Breast epithelium (tissue), 4 donors: ENCODE measurements at regions not wholly inside any gene's neighbourhood (a gene's known extent, or its start where the extent isn't known, plus 50 kb on each side); places are given as distances from the start of the nearest gene placed in this dataset.

Source experiments
- DNase-seq, 2 donors: peaks; one replicate each; pipeline ENCODE4 v3.0.0-alpha.2; 2019; ENCODE audit warnings: low spot score in 2 of 2
- H3K27ac ChIP-seq, 2 donors: fragments of 200-600 bp; sonication (generic) in 1 of 2; one replicate each; pipeline ENCODE4 v1.5.1; 2016 to 2019; ENCODE audit warnings: mild to moderate bottlenecking in 1 of 2
- H3K27me3 ChIP-seq, 2 donors: fragments of 200-600 bp; sonication (generic) in 1 of 2; one replicate each; pipeline versions ENCODE4 v1.5.1 to v1.6.0; 2017 to 2019; ENCODE audit warnings: control low read depth in 1 of 2, mild to moderate bottlenecking in 1 of 2
- H3K36me3 ChIP-seq: fragments of 200-600 bp; one replicate; pipeline ENCODE4 v1.5.1; 2019
- H3K4me1 ChIP-seq, 2 donors: fragments of 200-600 bp; sonication (generic); one replicate each; pipeline ENCODE4 v1.5.1; 2016 to 2019; ENCODE audit warnings: control low read depth in 1 of 2
- H3K4me3 ChIP-seq, 3 donors: fragments of 200-600 bp; sonication (generic); 1 replicate in 2 of 3; 2 replicates in 1 of 3; pipeline ENCODE4 v1.5.1; 2016 to 2019; ENCODE audit warnings: mild to moderate bottlenecking in 3 of 3, moderate library complexity in 2 of 3
- H3K9me3 ChIP-seq, 2 donors: fragments of 200-600 bp; sonication (generic) in 1 of 2; one replicate each; pipeline ENCODE4 v1.5.1; 2016 to 2019; ENCODE audit warnings: control low read depth in 1 of 2
- POLR2A ChIP-seq: fragments of 450-650 bp; IDR thresholded peaks from one replicate; pipeline ENCODE4 v1.6.1; 2016; ENCODE audit warnings: antibody characterized with exemption, mild to moderate bottlenecking, moderate library complexity
- POLR2AphosphoS5 ChIP-seq, 3 donors: sonication (generic); formaldehyde crosslinking; IDR thresholded peaks; one replicate each; pipeline ENCODE4 v1.6.1; 2017; ENCODE audit warnings: antibody characterized with exemption in 3 of 3
- intact Hi-C: fragments of 100-400 bp; cut with DNase I; formaldehyde crosslinking; loops from one replicate; pipeline ENCODE4 v1.15.1; 2023; ENCODE audit warnings: low total_unique reads
- TF ChIP-seq, protein P1 (sequence below), 3 donors: fragments of 450-650 bp; IDR thresholded peaks; one replicate each; pipeline ENCODE4 v1.5.1; 2016 to 2017; ENCODE audit warnings: antibody characterized with exemption in 3 of 3, mild to moderate bottlenecking in 3 of 3, moderate library complexity in 3 of 3

DNA sequence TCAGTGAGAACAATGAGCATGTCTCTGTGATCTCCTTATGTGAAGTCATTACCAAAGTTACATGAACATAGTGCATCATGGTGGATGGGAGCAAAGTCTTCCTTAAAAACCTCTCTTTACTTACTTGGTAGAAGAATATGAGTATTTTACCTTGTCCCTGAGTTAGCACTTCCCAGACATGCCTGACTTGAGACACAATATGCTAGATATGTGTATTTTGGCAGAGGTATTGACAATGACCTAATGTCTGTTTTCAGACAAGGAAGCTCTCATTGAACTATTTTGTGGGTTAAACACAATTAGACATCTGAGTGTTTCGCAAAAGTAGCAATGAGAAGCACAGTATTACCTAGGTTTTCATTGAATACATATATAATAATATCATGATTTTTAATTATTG is 99.1 kb upstream of the MC4R start:
- intact Hi-C loops, result no loop called here
- Histone ChIP-seq H3K9me3 (no peaks in the 10 kb centered on the region), H3K27ac (no peak overlapping the region), H3K4me3 (no peak overlapping the region), H3K27me3 (no peaks in the 10 kb centered on the region), H3K36me3 (no peaks in the 10 kb centered on the region), H3K4me1 (no peaks in the 10 kb centered on the region)
- no peak for DNase-seq
- TF ChIP-seq POLR2AphosphoS5 (IDR thresholded peaks at IDR 0.05) (no peak), POLR2A (no peak)
- TF ChIP-seq, protein P1, sequence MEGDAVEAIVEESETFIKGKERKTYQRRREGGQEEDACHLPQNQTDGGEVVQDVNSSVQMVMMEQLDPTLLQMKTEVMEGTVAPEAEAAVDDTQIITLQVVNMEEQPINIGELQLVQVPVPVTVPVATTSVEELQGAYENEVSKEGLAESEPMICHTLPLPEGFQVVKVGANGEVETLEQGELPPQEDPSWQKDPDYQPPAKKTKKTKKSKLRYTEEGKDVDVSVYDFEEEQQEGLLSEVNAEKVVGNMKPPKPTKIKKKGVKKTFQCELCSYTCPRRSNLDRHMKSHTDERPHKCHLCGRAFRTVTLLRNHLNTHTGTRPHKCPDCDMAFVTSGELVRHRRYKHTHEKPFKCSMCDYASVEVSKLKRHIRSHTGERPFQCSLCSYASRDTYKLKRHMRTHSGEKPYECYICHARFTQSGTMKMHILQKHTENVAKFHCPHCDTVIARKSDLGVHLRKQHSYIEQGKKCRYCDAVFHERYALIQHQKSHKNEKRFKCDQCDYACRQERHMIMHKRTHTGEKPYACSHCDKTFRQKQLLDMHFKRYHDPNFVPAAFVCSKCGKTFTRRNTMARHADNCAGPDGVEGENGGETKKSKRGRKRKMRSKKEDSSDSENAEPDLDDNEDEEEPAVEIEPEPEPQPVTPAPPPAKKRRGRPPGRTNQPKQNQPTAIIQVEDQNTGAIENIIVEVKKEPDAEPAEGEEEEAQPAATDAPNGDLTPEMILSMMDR (IDR thresholded peaks at IDR 0.05), result no peak

DNA sequence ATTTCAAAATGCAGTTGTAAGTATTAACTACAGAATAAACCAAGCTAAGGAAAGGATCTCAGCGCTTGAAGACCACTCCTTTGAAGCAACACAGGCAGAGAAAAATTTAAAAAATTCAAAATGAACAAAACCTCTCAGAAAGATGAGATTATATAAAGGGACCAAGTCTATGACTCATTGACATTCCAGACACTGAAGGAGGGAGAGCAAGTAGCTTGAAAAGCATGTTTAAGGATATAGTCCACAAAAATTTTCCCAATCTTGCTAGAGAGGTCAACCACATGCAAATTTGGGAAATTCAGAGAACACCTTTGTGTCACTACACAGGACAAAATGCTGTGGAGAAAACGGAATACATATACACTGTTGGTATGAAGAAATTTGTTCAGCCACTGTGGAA is 112.6 kb upstream of the MC4R start:
- no peak for DNase-seq
- Histone ChIP-seq H3K36me3 (no peaks in the 10 kb centered on the region), H3K4me3 (no peak overlapping the region), H3K27ac (no peak overlapping the region), H3K4me1 (no peaks in the 10 kb centered on the region), H3K27me3 (no peaks in the 10 kb centered on the region), H3K9me3 (no peaks in the 10 kb centered on the region)
- no peak for TF ChIP-seq POLR2AphosphoS5 (IDR thresholded peaks at IDR 0.05)
- TF ChIP-seq, protein P1 (IDR thresholded peaks at IDR 0.05), result no peak
- no peak for TF ChIP-seq POLR2A
- intact Hi-C loops, result loop anchor here (2.0 kb wide), 1 partner anchor 20 kb away; no protein-coding TSS in a partner anchor

DNA sequence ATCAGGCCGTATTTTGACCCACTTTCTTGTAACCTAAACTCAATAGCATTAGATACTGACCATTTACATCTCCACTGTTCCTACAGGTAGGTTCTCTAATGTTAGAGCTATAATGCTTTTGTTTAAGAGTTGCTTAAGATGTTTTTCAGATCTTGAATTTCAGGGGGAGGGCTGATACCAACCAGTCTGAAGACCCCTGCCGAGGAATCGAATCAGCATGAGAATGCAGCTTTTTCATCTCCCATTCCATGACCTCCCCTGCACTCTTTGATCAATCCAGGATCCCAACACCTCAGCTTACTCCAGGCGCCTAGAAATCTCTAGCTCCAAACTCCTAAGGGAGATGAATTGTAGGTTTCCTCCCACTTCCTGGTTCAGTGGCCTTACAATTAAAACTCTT is 120.5 kb upstream of the MC4R start:
- Histone ChIP-seq H3K9me3 (no peaks in the 10 kb centered on the region), H3K27ac (no peak overlapping the region), H3K36me3 (no peaks in the 10 kb centered on the region), H3K4me1 (no peaks in the 10 kb centered on the region), H3K27me3 (no peaks in the 10 kb centered on the region), H3K4me3 (no peak overlapping the region)
- intact Hi-C loops, result no loop called here
- DNase-seq, result no peak
- TF ChIP-seq, protein P1 (IDR thresholded peaks at IDR 0.05), result no peak
- TF ChIP-seq POLR2A (no peak), POLR2AphosphoS5 (IDR thresholded peaks at IDR 0.05) (no peak)

DNA sequence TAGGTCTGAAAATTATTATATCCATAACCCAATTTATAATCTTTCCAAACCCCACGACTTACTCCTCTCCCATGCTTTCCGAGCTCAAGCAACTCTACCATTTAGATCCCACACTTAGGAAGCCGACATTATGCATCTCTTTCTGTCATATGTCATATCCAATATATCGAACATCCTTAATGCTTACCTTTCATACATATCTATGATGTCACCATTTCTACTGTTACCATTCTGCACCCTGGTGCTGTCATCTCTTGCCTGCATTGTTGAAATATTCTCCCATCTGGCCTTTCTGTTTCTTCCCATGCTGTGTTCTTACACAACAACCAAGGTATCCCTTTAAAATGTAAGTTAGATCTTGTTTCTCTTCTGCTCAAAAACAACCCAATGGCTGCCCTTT is 127.1 kb upstream of the MC4R start:
- intact Hi-C loops, result no loop called here
- no peak overlapping the region for H3K27ac ChIP-seq
- no peak overlapping the region for H3K4me3 ChIP-seq
- no peak for DNase-seq
- no peaks in the 10 kb centered on the region for H3K4me1 ChIP-seq
- no peaks in the 10 kb centered on the region for H3K36me3 ChIP-seq
- H3K9me3 ChIP-seq, result no peaks in the 10 kb centered on the region
- no peak for TF ChIP-seq POLR2A
- TF ChIP-seq, protein P1 (IDR thresholded peaks at IDR 0.05), result no peak
- TF ChIP-seq POLR2AphosphoS5 (IDR thresholded peaks at IDR 0.05), result no peak
- no peaks in the 10 kb centered on the region for H3K27me3 ChIP-seq

DNA sequence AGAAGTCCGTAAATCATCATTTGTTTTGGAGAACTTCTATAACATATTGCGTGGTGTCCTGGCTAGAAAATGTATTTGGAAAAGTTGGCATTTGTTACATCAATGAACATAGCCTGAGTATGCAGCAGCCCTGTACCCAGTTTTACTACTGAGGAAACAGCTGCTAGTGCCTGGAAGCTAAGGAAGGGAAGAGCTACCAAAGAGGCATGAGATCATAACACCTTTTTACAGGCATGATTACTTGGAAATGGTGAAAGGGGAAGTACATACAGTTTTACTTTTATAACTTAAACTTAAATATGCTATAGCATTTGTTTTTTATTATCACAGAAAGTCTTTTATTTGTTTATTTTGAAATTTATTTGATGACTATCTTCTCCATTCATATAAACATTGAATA is 128.4 kb upstream of the MC4R start:
- TF ChIP-seq POLR2AphosphoS5 (IDR thresholded peaks at IDR 0.05) (no peak), POLR2A (no peak)
- TF ChIP-seq, protein P1 (IDR thresholded peaks at IDR 0.05), result no peak
- Histone ChIP-seq H3K27me3 (no peaks in the 10 kb centered on the region), H3K36me3 (no peaks in the 10 kb centered on the region), H3K4me3 (no peak overlapping the region), H3K9me3 (no peaks in the 10 kb centered on the region), H3K4me1 (no peaks in the 10 kb centered on the region), H3K27ac (no peak overlapping the region)
- no peak for DNase-seq
- intact Hi-C loops, result no loop called here
